Activated naive CD4-positive, alpha-beta T cell treated with Interleukin-2 at 50 U/mL for 16 hours (primary cell): ENCODE measurements at regions not wholly inside any gene's neighbourhood (a gene's known extent, or its start where the extent isn't known, plus 50 kb on each side); places are given as distances from the start of the nearest gene placed in this dataset.

Source experiments
- DNase-seq: peaks from one replicate; pipeline ENCODE4 v3.0.0-alpha.2; 2020

GRCh38 chr18:38895560-38895959, 1330.0 kb upstream of the CELF4 start:
- no peak for DNase-seq

- DNase-seq, result no peak
These were observed 1322.0 kb upstream of the CELF4 start for GRCh38 chr18:38887671-38888020.

- DNase-seq, result no peak
These were observed 1321.5 kb upstream of the CELF4 start for GRCh38 chr18:38886861-38887670.

GRCh38 chr18:38886235-38886634, 1320.6 kb upstream of the CELF4 start:
- no peak for DNase-seq

- DNase-seq, result no peak
These were observed 1318.5 kb upstream of the CELF4 start for GRCh38 chr18:38884050-38884449.

- DNase-seq, result no peak
These were observed 1317.5 kb upstream of the CELF4 start for GRCh38 chr18:38883111-38883510.

GRCh38 chr18:38879871-38880270, 1314.3 kb upstream of the CELF4 start:
- DNase-seq, result no peak

- DNase-seq, result no peak
These were observed 1306.7 kb upstream of the CELF4 start for GRCh38 chr18:38872342-38872741.

- no peak for DNase-seq
These were observed 1303.2 kb upstream of the CELF4 start for GRCh38 chr18:38868757-38869156.

- DNase-seq, result no peak
These were observed 1302.1 kb upstream of the CELF4 start for GRCh38 chr18:38867680-38868079.

- DNase-seq, result no peak
These were observed 1285.9 kb upstream of the CELF4 start for GRCh38 chr18:38851526-38851925.

GRCh38 chr18:38847326-38847725, 1281.7 kb upstream of the CELF4 start:
- no peak for DNase-seq

- DNase-seq, result no peak
These were observed 1277.7 kb upstream of the CELF4 start for GRCh38 chr18:38843291-38843690.

GRCh38 chr18:38826247-38826646, 1260.6 kb upstream of the CELF4 start:
- no peak for DNase-seq

GRCh38 chr18:38811209-38811608, 1245.6 kb upstream of the CELF4 start:
- no peak for DNase-seq

GRCh38 chr18:38810789-38811188, 1245.2 kb upstream of the CELF4 start:
- no peak for DNase-seq

- DNase-seq, result no peak
These were observed 1242.3 kb upstream of the CELF4 start for GRCh38 chr18:38807915-38808314.

GRCh38 chr18:38805256-38805655, 1239.7 kb upstream of the CELF4 start:
- DNase-seq, result no peak

GRCh38 chr18:38801640-38802039, 1236.0 kb upstream of the CELF4 start:
- no peak for DNase-seq

GRCh38 chr18:38796762-38797161, 1231.2 kb upstream of the CELF4 start:
- DNase-seq, result no peak

GRCh38 chr18:38792731-38793130, 1227.1 kb upstream of the CELF4 start:
- no peak for DNase-seq

- DNase-seq, result no peak
These were observed 1225.2 kb upstream of the CELF4 start for GRCh38 chr18:38790786-38791185.

GRCh38 chr18:38790303-38790702, 1224.7 kb upstream of the CELF4 start:
- DNase-seq, result no peak

- no peak for DNase-seq
These were observed 1223.5 kb upstream of the CELF4 start for GRCh38 chr18:38789141-38789540.

GRCh38 chr18:38786906-38787305, 1221.3 kb upstream of the CELF4 start:
- no peak for DNase-seq
